ENCODE measurements at regions not wholly inside any gene's neighbourhood (a gene's known extent, or its start where the extent isn't known, plus 50 kb on each side); places are given as distances from the start of the nearest gene placed in this dataset.

GRCh38 chr1:106646261-106646784 lies 410.2 kb upstream of the PRMT6 start:
- no peak for TF ChIP-seq CTCF (IDR thresholded peaks at IDR 0.05; ENCODE audit: insufficient read depth, low read length)
- no peak for DNase-seq (ENCODE audit: low read depth)
- H3K4me3 ChIP-seq (ENCODE audit: low read depth, low read length) = no peak overlapping the region

- no peak for TF ChIP-seq CTCF (IDR thresholded peaks at IDR 0.05; ENCODE audit: insufficient read depth, low read length)
- H3K4me3 ChIP-seq (ENCODE audit: low read depth, low read length) = no peak overlapping the region
- DNase-seq (ENCODE audit: low read depth) = no peak
Observed at GRCh38 chr1:106646816-106647215, 409.7 kb upstream of the PRMT6 start.

- no peak overlapping the region for H3K4me3 ChIP-seq (ENCODE audit: low read depth, low read length)
- no peak for DNase-seq (ENCODE audit: low read depth)
- no peak for TF ChIP-seq CTCF (IDR thresholded peaks at IDR 0.05; ENCODE audit: insufficient read depth, low read length)
Observed at GRCh38 chr1:106651028-106651762, 405.3 kb upstream of the PRMT6 start.

DNA sequence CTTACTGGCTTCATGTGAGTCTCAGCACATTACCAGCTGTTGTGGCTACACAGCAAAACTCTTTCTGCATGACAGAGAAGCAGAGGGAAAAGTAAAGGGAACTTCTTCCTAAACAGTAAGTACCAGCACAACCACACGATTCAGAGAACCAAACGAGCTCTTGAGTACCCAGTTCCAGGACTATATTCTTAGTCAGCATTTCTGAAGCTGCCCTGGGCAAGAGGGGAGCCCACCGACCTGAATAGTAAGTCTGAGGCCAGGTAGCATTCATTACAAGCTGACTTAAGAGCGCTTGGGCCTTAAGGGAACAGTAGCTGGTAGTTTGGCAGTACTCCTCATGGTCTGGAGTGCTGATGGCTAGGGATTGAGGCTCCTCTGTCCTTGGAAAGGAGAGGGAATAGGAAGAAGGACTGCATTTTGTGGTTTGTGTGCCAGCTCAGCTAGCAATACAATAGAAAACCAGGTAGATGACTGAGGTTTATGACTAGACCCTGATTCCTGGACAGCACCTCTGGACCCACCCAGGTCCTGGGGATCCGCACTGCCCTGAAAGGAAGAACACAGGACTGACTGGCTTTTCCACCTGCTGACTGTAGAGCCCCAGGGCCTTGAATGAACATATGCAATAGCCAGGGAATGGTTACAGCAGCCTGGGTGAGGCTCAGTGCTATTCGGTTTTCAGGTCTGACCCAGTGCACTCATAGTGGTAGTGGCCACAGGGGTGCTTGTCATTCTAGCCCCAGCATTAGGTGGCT lies 396.8 kb upstream of the PRMT6 start:
- DNase-seq (ENCODE audit: low read depth) = no peak
- TF ChIP-seq CTCF (IDR thresholded peaks at IDR 0.05; ENCODE audit: insufficient read depth, low read length) = no peak
- H3K4me3 ChIP-seq (ENCODE audit: low read depth, low read length) = no peak overlapping the region

GRCh38 chr1:106675558-106675957 lies 380.9 kb upstream of the PRMT6 start:
- no peak for TF ChIP-seq CTCF (IDR thresholded peaks at IDR 0.05; ENCODE audit: insufficient read depth, low read length)
- no peak overlapping the region for H3K4me3 ChIP-seq (ENCODE audit: low read depth, low read length)
- peak; percentile 0 for DNase-seq (ENCODE audit: low read depth)

DNA sequence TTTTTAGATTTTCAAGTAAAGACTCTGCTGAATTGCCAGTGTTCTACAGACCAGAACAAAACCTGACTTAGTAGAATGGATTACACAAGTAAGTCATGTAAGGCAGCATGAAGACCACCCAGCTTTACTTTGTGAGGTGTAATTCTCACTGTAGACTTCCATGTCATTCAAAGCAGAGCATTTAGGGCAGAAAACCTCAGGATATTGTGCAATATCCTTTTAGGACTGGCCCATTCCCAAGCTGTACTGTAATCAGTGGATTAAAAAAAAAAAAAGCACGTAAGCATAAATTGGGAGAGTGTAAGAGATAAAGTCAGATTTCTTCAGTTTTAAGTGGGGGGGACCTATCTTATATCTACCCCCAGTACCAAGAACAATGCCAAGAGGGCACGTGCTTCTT lies 380.5 kb upstream of the PRMT6 start:
- TF ChIP-seq CTCF (IDR thresholded peaks at IDR 0.05; ENCODE audit: insufficient read depth, low read length) = no peak
- no peak overlapping the region for H3K4me3 ChIP-seq (ENCODE audit: low read depth, low read length)
- peak; percentile 62 for DNase-seq (ENCODE audit: low read depth)

All from fibroblast of the aortic adventitia (primary cell).